ENCODE measurements at regions not wholly inside any gene's neighbourhood (a gene's known extent, or its start where the extent isn't known, plus 50 kb on each side); places are given as distances from the start of the nearest gene placed in this dataset.
A peak's percentile ranks its signal among the peaks of the same experiment; 100 is the strongest.
"Not testable (repeated sequence)": the region's sequence is repeated elsewhere in the genome, so short reads cannot be mapped to it uniquely, and the experiment has no call there.

DNA sequence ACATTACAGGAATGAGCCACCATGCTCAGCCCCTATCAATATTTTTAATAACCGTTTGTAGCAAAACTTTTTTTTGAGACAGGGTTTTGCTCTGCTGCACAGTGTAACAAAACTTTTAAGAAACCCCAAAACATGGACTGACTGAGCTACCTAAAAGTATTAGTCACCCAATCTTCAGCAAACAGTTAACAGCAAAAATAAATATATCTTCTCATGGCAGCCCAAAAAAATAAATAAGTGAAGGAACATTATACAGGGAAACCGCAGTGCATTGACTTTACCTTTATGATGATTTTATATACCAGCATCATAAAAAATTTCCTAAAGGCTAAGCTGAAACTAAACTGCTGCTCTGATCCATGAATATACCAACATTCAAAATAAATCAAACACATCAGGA is 424.6 kb downstream of the METTL4 start:
- no peak for DNase-seq

DNA sequence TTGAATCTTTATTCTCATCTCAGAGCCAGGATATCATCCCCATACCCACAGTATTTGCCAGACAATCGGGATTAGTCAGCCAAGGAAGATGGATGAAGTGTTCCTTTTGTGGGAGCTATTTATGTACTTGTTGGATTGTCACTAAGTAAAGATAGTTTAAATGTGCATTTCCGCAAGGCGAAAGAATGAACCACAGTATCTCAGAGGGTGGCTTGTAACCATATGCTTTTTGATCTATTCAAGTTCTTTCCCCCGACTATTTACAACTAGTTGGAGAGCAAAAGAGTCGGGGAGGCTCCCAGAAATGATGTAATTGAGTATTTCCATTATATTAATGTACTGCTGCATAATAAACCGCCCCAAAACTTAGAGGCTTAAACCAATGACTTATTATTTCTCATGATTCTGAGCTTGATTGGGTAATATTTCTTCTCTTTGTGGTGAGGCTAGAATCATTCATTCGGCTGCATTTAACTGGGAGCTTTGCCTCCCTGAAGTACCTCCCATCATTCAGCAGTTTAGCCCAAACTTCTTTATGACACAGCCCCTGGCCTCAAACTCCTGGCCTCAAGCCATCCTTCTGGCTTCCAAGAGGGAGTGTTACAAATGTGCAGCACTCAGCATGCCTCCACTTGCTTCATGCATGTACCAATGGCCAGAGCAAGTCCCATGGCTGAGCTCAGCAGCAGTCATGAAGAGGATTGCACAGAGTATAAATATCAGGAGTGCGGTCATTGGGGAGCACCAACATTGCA is 423.7 kb downstream of the METTL4 start:
- peak; percentile 52 for DNase-seq

DNA sequence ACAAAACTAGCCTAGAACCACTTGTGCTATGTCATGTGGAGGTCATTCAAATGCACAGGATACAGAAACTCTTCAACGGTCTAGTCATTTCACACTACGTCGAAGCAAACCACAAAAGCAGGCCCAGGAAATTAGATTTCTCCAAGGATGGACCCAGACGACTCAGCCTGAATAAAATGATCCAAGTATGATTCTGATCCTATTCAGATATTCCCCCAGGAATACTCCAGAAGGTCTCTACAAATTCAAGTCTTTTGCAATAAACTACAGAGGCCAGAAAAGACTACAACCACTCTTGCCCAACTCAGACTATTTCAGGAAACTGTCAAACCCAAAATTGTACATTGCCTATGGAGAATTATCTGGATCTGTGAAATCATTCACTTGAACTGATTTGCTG is 422.5 kb downstream of the METTL4 start:
- DNase-seq: no peak

- no peak for DNase-seq
These were observed 420.7 kb downstream of the METTL4 start for GRCh38 chr18:2150566-2150965.

DNA sequence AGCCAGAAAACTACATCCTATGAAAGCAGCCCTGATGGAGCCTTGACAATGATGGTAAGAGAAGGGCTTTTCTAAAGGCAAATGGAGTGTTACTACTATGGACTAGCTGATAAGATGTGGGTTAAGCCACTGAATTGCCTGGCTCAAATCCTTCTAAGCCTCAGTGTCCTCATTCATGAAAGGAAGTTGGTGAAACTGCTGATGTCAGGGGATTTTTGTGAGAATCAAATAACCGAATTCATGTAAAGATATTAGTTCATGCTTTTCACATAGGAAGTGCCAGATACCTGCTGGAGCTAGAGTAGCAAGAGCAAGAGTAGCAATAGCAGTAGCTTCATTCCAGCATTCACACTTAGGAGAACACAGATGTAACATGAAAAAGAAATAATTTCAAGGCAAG is 417.0 kb downstream of the METTL4 start:
- no peak for DNase-seq

- DNase-seq: no peak
These were observed 406.4 kb downstream of the METTL4 start for GRCh38 chr18:2164644-2165550.

- not testable (repeated sequence) for DNase-seq
These were observed 404.4 kb downstream of the METTL4 start for GRCh38 chr18:2166876-2167275.

GRCh38 chr18:2168022-2168421 is 403.3 kb downstream of the METTL4 start:
- DNase-seq: no peak

- DNase-seq: no peak
These were observed 401.6 kb downstream of the METTL4 start for GRCh38 chr18:2169656-2170055.

DNA sequence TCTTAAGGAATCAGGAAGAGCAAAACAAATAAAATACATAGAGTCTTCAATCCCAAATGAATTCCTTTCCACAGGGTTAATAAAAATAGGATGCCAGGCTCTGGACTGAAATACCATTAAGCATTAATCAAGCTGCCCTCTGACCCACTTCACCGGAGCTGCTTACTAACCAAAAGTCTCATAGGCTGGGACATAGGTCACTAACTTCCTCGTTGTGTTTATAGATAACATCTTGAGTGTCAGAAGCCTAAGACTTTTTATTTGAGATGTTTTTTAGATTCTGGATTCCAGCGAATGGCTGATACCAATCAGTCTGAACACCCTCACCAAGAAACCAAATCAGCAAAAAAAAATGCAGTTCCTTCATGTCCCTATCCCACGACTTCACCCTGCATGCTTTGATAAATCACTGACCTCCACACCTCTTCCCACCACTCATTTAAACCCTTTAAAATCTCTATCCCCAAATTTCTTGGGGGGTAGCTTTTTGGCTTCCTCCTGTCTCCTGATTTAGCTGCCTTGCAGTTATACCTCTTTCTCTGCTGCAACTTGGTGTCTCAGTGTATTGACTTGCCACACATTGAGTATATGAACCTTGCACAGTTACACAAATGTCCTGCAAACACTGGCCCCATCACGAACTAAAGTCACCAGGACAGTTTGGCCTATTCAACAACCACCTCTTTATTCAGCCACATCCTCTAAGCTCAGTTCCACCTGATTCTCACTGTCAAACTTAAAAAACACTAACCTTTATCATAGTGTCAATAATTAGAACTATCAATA is 399.3 kb downstream of the METTL4 start:
- no peak for DNase-seq

GRCh38 chr18:2172881-2173280 is 398.4 kb downstream of the METTL4 start:
- DNase-seq: no peak

- peak; percentile 91 for DNase-seq
These were observed 397.8 kb downstream of the METTL4 start for GRCh38 chr18:2173486-2173885.

DNA sequence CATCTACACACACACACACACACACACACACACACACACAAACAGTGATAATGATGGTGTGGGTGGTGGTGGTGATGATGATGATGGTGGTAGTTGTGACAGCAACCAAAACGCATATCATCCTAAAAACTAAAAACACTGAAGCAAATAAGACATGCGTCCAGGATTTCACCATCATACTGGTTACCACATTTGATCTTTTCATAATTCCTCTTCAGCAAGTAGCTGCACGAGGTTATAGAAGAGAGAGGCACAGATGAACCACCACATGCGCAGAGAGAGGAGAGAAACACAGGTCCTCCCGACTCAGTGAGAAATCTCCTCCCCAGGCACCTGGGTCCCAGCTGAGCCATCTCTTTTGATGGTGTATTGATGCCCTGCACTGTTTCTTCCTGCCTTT is 393.3 kb downstream of the METTL4 start:
- DNase-seq: no peak

GRCh38 chr18:2179498-2180183 is 391.7 kb downstream of the METTL4 start:
- peak; percentile 22 for DNase-seq

GRCh38 chr18:2180586-2180985 is 390.7 kb downstream of the METTL4 start:
- DNase-seq: no peak

DNA sequence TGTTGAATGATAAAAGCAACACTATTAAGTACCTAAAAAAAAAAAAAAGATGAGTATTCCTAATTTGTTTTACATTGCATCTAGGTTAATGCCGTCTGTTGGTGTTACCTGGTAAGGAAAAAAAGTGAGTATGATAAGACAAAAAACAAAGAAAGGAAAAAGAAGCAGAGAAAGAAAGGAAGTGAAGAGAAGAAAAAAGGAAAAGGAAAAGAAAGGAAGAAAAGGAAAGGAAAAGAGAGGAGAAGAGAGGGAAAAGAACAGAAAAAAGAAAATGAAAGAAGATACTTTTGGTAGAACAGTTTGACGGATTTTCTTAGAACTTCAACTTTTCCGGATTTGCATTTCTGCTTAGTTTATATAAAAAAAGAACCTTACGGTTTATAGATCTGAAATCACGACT is 387.9 kb downstream of the METTL4 start:
- no peak for DNase-seq

- DNase-seq: no peak
These were observed 384.3 kb downstream of the METTL4 start for GRCh38 chr18:2186967-2187366.

- DNase-seq: no peak
These were observed 383.0 kb downstream of the METTL4 start for GRCh38 chr18:2188258-2188657.

- DNase-seq: no peak
These were observed 380.0 kb downstream of the METTL4 start for GRCh38 chr18:2191180-2191790.

DNA sequence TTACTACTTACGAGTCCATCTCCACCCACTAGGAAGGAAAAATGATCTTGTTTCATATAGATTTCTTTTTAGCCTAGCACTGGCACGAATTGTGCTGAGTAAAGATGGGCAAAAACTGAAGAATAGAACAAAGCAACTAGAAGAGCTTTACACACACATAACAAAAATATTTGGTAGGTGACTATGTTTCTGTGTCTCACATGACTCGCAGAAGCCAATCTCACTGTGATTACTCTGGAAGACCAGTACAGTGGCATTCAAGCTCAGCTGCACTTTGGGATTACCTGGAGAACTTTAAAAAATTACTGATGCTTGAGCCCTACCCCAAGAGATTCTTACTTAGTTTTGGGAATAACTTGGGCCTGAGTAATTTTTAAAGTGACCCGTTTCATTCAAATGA is 378.7 kb downstream of the METTL4 start:
- no peak for DNase-seq

GRCh38 chr18:2197946-2198345 is 373.4 kb downstream of the METTL4 start:
- DNase-seq: peak; percentile 51

DNA sequence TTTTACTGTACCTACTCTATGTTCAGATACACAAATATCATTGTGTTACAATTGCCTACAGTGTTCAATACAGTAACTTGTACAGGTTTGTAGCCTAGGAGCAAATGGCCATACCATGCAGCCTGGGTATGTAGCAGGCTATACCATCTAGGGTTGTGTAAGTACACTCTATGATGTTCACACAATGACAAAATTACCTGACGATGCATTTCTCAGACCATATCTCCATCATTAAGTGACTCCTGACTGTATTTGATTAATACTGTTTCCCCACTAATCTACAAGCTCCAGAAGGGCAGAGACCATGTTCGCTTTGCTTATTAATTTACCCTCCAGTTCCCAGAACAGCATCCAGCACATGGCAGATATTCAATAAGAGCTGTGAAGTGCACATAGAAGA is 372.2 kb downstream of the METTL4 start:
- DNase-seq: no peak

Measured in NCI-H69 (cell line).